GM21447 (cell line): ENCODE measurements at regions not wholly inside any gene's neighbourhood (a gene's known extent, or its start where the extent isn't known, plus 50 kb on each side); places are given as distances from the start of the nearest gene placed in this dataset.

ENCODE experiments used
- ATAC-seq: cut with Tn5 transposase; IDR thresholded peaks from one replicate; pipeline ENCODE4 v1.9.1; 2021; ENCODE audit not compliant: unreplicated experiment

- no peak for ATAC-seq
These were observed 185.8 kb upstream of the TMPO start for GRCh38 chr12:98329589-98329988.

GRCh38 chr12:98332642-98333041 lies 182.7 kb upstream of the TMPO start:
- ATAC-seq, result peak; percentile 73

- no peak for ATAC-seq
These were observed 180.6 kb upstream of the TMPO start for GRCh38 chr12:98334768-98335167.

GRCh38 chr12:98341026-98341425 lies 174.4 kb upstream of the TMPO start:
- no peak for ATAC-seq

DNA sequence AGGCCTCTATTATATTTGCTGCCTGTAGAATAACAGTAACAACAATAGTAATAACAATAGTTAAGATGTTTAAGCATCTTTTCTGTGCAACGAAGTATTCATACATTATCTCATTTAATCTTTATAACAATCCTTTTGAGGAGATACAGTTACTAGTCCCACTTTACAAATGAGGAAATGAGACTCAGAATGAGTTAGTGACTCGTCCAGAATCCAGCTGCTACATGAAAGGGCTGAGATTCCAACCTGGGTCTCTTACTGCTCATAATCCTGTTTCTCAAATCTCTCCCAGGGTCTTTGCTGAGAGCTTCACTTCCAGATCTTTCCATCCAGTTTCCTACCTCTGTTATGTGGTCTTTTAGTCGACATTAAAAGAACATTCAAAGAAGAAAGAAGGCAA lies 173.7 kb upstream of the TMPO start:
- ATAC-seq, result no peak

- ATAC-seq, result no peak
These were observed 172.3 kb upstream of the TMPO start for GRCh38 chr12:98343002-98343567.

DNA sequence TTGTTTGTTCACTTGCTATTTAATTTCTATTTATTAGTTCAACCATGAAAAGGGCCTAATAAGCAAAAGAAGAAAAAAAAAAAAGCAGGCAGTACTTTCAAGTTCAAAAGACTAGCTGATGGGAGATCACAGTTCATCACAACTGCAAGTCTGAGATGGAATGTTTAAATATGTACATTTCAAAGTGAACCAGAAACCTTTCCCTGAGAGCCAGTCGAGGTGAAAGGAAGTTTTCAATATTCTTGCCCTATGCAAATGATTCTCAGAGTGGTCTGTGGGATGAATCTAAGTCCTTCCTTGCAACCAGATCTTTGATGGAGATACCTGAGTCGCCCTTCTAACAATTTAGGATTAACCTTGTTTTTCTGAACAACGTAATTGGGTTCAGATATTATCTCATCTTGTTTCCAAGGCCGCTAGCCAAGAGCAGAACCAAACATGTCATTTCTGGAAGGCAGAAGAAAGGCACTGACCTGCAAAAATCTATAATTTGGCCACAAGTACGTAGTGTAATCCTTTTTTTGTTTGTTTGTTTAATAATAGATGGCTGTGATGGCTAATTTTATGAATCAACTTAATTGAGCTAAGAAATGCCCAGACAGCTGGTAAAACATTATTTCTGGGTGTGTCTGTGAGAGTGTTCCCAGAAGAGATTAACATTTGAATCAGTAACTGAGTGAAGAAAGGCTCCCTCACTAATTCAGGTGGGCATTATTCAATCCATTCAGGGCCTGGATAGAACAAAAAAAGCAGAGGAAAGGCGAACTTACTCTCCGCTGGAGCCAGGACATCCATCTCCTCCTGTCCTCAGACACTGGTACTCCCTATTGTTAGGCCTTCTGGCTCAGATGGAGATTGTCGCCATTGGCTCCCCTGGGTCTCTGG lies 171.1 kb upstream of the TMPO start:
- no peak for ATAC-seq

GRCh38 chr12:98345308-98345876 lies 170.0 kb upstream of the TMPO start:
- no peak for ATAC-seq

DNA sequence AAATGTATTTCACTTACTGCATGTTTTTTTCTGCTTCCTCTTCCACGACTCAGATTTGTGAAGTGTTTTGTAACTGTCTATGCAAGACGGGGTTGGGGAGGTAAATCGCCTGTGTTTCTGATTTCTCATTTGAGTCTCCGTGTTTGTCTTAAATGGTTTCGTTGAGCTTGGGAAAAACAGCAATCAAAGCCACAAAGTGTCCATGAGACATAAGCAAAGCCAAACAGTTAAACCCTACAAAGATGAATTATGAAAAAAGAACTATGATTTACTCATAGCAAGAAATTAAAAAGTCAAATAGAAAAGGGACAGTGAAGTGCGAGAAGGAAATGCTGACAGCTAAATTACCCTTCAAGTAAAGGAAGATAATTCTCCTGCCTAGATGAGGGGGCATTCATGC lies 164.3 kb upstream of the TMPO start:
- ATAC-seq, result no peak

DNA sequence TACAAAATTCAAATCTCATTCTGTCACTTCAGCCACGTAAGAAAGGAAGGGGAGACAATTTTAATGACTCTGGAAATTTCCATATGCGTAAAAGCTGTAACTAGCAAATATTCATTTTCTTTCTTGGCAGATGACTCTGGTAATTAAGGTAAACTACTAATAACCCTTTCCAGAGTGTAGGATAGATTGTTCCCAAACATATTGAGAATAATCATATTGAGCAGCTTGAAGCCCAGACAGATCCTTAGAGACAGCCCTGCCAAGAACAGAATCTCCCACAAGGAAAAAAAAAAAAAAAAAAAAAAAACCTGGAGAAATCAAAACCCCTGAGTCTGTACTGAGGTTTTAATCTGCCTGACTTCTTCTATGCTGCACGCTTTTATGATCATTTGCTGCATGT lies 163.6 kb upstream of the TMPO start:
- no peak for ATAC-seq

DNA sequence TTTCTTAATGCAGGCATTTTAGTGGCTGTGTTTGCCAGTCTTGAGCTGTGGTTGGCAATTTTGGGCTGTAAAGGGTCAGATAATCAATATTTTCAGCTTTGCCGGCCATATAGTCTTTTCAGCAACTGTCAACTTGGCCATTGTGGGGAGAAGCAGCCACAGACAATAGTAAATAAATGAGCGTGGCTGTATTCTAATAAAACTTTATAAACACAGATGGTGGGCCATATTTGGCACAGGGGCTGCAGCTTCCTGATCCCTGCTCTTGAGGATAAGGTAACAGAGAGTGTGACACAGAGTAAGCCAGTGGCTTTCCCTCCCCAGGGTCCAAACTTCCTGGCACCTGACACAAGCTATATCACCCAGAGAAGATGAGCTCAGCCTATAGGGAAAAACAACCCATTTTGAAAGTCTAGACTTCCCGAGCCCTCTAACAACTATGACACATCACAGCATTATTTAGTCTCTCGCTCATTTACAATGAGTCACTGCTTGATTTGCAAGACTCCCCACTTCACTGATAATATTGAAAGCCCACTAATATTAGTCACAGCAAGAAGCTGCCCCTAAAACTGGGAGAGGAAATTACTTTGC lies 163.1 kb upstream of the TMPO start:
- no peak for ATAC-seq

GRCh38 chr12:98352835-98353234 lies 162.6 kb upstream of the TMPO start:
- no peak for ATAC-seq

DNA sequence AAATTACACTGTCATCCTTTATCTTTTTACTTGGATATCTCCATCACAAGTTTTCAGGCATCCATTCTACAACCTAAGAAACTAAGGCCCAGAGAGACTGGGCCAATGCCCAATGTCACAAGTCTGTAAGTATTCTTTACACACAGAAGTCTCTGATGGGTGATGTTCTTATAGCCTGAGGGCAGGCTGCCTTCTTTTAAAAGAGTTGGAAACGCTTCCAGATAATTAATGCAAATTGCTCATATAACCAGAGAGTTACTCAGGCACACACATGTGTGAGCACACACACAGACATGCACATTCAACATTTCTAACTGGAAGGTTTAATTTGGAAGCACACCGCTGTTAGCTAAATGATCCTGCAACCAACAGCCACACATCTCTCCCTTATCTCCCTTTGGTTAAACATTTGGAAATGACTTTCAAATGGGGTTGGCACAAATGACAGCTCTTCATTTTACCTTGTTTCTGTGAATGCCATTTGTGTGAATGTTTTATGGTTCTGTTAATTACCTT lies 160.8 kb upstream of the TMPO start:
- no peak for ATAC-seq

- ATAC-seq, result no peak
These were observed 160.1 kb upstream of the TMPO start for GRCh38 chr12:98355322-98355721.

GRCh38 chr12:98355933-98356332 lies 159.5 kb upstream of the TMPO start:
- no peak for ATAC-seq

DNA sequence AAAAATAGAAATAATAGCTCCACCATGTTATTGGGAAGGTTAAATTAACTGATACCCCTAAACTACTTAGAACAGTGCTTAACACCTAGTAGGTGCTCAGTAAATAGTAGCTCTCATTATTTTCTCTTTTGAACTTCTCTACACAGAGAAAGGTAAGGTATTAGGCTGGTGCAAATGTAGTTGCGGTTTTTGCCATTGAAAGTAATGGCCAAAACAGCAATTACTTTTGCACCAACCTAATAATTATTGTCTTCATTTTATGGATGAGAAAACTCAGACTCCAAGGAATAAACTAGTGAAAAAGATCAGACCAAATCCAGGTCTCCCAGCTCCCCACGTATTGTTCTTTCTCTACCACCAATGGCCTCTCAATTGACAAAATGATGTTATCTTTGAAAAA lies 157.2 kb upstream of the TMPO start:
- no peak for ATAC-seq

DNA sequence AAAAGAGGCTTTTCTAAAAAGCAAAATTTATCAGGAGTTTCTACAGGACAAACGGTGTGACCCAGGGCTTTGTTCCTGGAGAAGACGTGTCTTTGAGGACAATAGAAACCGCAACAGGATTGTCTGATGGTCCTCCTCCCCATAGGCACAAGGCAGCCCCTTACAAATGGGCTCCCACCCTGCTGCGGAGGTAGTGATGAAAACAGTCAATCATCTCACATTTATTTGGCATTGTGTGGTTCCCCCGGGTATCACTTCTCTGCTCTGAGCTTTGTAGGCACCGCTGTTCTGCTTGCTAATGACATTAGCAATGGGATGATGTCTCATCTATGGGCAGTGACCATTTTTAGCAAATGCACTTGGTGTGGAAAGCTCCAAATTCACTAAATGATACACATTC lies 155.5 kb upstream of the TMPO start:
- no peak for ATAC-seq

GRCh38 chr12:98360401-98360800 lies 155.0 kb upstream of the TMPO start:
- ATAC-seq, result no peak

- no peak for ATAC-seq
These were observed 145.8 kb upstream of the TMPO start for GRCh38 chr12:98369581-98369980.

DNA sequence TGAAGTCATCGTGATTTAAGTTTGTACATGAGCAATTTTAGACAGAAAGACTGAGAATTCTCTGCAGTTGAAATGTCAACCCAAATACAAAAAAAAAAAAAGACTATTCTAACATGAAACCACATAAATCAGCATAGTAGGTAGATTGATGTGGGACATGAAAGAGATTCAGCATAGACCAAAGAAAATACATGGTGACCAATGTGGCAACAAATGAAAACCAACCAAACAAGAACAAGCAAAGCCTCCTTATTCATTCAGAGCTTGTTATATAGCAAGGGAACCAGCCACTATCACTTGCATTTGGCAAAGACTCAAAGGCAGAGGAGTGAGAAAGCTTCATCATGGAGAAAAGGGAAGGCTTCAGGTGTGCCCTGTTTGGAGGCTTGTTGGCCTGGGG lies 144.4 kb upstream of the TMPO start:
- no peak for ATAC-seq

GRCh38 chr12:98371419-98371818 lies 144.0 kb upstream of the TMPO start:
- no peak for ATAC-seq
